Vagina (tissue), 2 donors: ENCODE measurements at regions not wholly inside any gene's neighbourhood (a gene's known extent, or its start where the extent isn't known, plus 50 kb on each side); places are given as distances from the start of the nearest gene placed in this dataset.

Experiments used
- CTCF ChIP-seq, 3 experiments: fragments of 450-650 bp in 2 of 3; fragments of 200-600 bp in 1 of 3; sonication (generic) in 1 of 3; IDR thresholded peaks; one replicate each; pipeline ENCODE4 v1.5.1; 2017 to 2019; ENCODE audit warnings: antibody characterized with exemption in 3 of 3, mild to moderate bottlenecking in 2 of 3, moderate library complexity in 2 of 3
- POLR2A ChIP-seq, 2 donors: fragments of 450-650 bp; IDR thresholded peaks; one replicate each; pipeline ENCODE4 v1.6.1; 2017; ENCODE audit warnings: antibody characterized with exemption in 2 of 2, mild to moderate bottlenecking in 2 of 2, moderate library complexity in 2 of 2

- TF ChIP-seq CTCF (IDR thresholded peaks at IDR 0.05), result no peak
- no peak for TF ChIP-seq POLR2A (IDR thresholded peaks at IDR 0.05)
These were observed 1353.4 kb upstream of the GJE1 start for GRCh38 chr6:140779341-140779740.
